Neural cell (in vitro differentiated cells): ENCODE measurements at regions not wholly inside any gene's neighbourhood (a gene's known extent, or its start where the extent isn't known, plus 50 kb on each side); places are given as distances from the start of the nearest gene placed in this dataset.

Experiments
- H2AFZ ChIP-seq: fragments of 200-600, 300-800 bp; sonication (generic), shearing (Covaris generic); 2 replicates; pipeline ENCODE4 v1.6.0; 2014; ENCODE audit warnings: low read depth, mild to moderate bottlenecking, antibody characterized with exemption, low read length, moderate library complexity
- H3F3A ChIP-seq: fragments of 200-600 bp; shearing (Covaris generic); 2 replicates; pipeline ENCODE4 v1.6.1; 2016; ENCODE audit warnings: mild to moderate bottlenecking, moderate library complexity, mixed read lengths, antibody characterized with exemption, low read length; ENCODE audit not compliant: insufficient read depth, poor library complexity, severe bottlenecking
- H3K27ac ChIP-seq: fragments of 200-600, 300-800 bp; sonication (generic), shearing (Covaris generic); 2 replicates; pipeline ENCODE4 v1.5.1; 2014; ENCODE audit warnings: mild to moderate bottlenecking, low read length, moderate library complexity
- H3K27me3 ChIP-seq: fragments of 300-800, 200-600 bp; sonication (generic), shearing (Covaris generic); 2 replicates; pipeline ENCODE4 v1.6.0; 2014; ENCODE audit warnings: mild to moderate bottlenecking, low read depth, low read length, moderate library complexity; ENCODE audit not compliant: insufficient read depth
- H3K36me3 ChIP-seq: fragments of 300-800, 200-600 bp; sonication (generic), shearing (Covaris generic); 2 replicates; pipeline ENCODE4 v1.5.1; 2014; ENCODE audit warnings: mild to moderate bottlenecking, antibody characterized with exemption, low read length, moderate library complexity; ENCODE audit not compliant: insufficient read depth
- H3K4me2 ChIP-seq: fragments of 300-800, 200-600 bp; sonication (generic), shearing (Covaris generic); 2 replicates; pipeline ENCODE4 v1.6.0; 2014; ENCODE audit warnings: mild to moderate bottlenecking, low read length
- H3K4me3 ChIP-seq: fragments of 300-800, 200-600 bp; sonication (generic), shearing (Covaris generic); 2 replicates; pipeline ENCODE4 v1.5.1; 2014; ENCODE audit warnings: mild to moderate bottlenecking, low read length, moderate library complexity
- H3K79me2 ChIP-seq: fragments of 200-600 bp; shearing (Covaris generic); replicated peaks from 2 replicates; pipeline ENCODE4 v1.6.0; 2014; ENCODE audit warnings: mild to moderate bottlenecking, low read length, moderate library complexity; ENCODE audit not compliant: insufficient read depth
- H3K9ac ChIP-seq: fragments of 300-800, 200-600 bp; sonication (generic), shearing (Covaris generic); 2 replicates; pipeline ENCODE4 v1.6.1; 2016; ENCODE audit warnings: mild to moderate bottlenecking, low read length, mixed read lengths
- H3K9me2 ChIP-seq: fragments of 200-600 bp; shearing (Covaris generic); 2 replicates; pipeline ENCODE4 v1.6.1; 2016; ENCODE audit warnings: mild to moderate bottlenecking, low read length, mixed read lengths; ENCODE audit not compliant: insufficient read depth
- H3K9me3 ChIP-seq: fragments of 200-600, 300-800 bp; sonication (generic), shearing (Covaris generic); 2 replicates; pipeline ENCODE4 v1.6.1; 2016; ENCODE audit warnings: mild to moderate bottlenecking, mixed run types, low read length, moderate library complexity, mixed read lengths
- H4K20me1 ChIP-seq: fragments of 200-600 bp; shearing (Covaris generic); 2 replicates; pipeline ENCODE4 v1.6.1; 2016; ENCODE audit warnings: mild to moderate bottlenecking, mixed run types; ENCODE audit not compliant: insufficient read depth
- CTCF ChIP-seq: fragments of 450-650 bp; IDR thresholded peaks from 2 replicates; pipeline ENCODE4 v1.5.1; 2014; ENCODE audit warnings: antibody characterized with exemption, mild to moderate bottlenecking, moderate library complexity; ENCODE audit not compliant: poor library complexity, severe bottlenecking
- EP300 ChIP-seq: fragments of 450-650 bp; conservative IDR thresholded peaks from 2 replicates; pipeline ENCODE4 v1.6.1; 2014; ENCODE audit warnings: antibody characterized with exemption, mild to moderate bottlenecking, moderate library complexity; ENCODE audit not compliant: poor library complexity, severe bottlenecking
- EZH2 ChIP-seq: fragments of 200-600, 300-800 bp; shearing (Covaris generic), sonication (generic); IDR thresholded peaks from 2 replicates; pipeline ENCODE4 v1.6.1; 2014; ENCODE audit warnings: antibody characterized with exemption, low read length, borderline replicate concordance, mild to moderate bottlenecking; ENCODE audit not compliant: insufficient read depth, poor library complexity, severe bottlenecking
- MXI1 ChIP-seq: fragments of 450-650 bp; conservative IDR thresholded peaks from 2 replicates; pipeline ENCODE4 v1.6.1; 2014; ENCODE audit warnings: antibody characterized with exemption, mild to moderate bottlenecking; ENCODE audit not compliant: poor library complexity, severe bottlenecking
- POLR2AphosphoS5 ChIP-seq: IDR thresholded peaks from 2 replicates; pipeline ENCODE4 v1.6.1; 2012
- RAD21 ChIP-seq: fragments of 450-650 bp; conservative IDR thresholded peaks from 2 replicates; pipeline ENCODE4 v1.6.1; 2014; ENCODE audit warnings: antibody characterized with exemption, mild to moderate bottlenecking, moderate library complexity
- REST ChIP-seq: IDR thresholded peaks from 2 replicates; pipeline ENCODE4 v1.6.1; 2012; ENCODE audit warnings: borderline replicate concordance
- SMC3 ChIP-seq: fragments of 450-650 bp; conservative IDR thresholded peaks from 2 replicates; pipeline ENCODE4 v1.6.1; 2014; ENCODE audit warnings: antibody characterized with exemption, mild to moderate bottlenecking, moderate library complexity; ENCODE audit not compliant: poor library complexity
- TAF1 ChIP-seq: IDR thresholded peaks from 2 replicates; pipeline ENCODE4 v1.6.1; 2012; ENCODE audit warnings: low read depth

GRCh38 chr2:57907411-57907810, 139.2 kb upstream of the VRK2 start:
- Histone ChIP-seq H2AFZ (no peak overlapping the region), H3K9me2 (no peaks in the 10 kb centered on the region), H3K4me3 (no peak overlapping the region), H3K36me3 (no peaks in the 10 kb centered on the region), H4K20me1 (no peaks in the 10 kb centered on the region), H3F3A (peaks cover 2% of the 10 kb centered on the region), H3K9me3 (no peaks in the 10 kb centered on the region), H3K79me2 (no peaks in the 10 kb centered on the region), H3K9ac (no peak overlapping the region), H3K4me2 (no peak overlapping the region), H3K27ac (no peak overlapping the region), H3K27me3 (no peaks in the 10 kb centered on the region)
- no peak for TF ChIP-seq CTCF
- no peak for TF ChIP-seq EZH2
- no peak for TF ChIP-seq RAD21
- TF ChIP-seq POLR2AphosphoS5 = no peak

GRCh38 chr2:57908736-57909161, 137.9 kb upstream of the VRK2 start:
- Histone ChIP-seq H3K36me3 (no peaks in the 10 kb centered on the region), H4K20me1 (no peaks in the 10 kb centered on the region), H3K4me2 (no peak overlapping the region), H3K79me2 (no peaks in the 10 kb centered on the region), H3K27ac (no peak overlapping the region), H2AFZ (no peak overlapping the region), H3K9me3 (no peaks in the 10 kb centered on the region), H3K4me3 (no peak overlapping the region), H3K27me3 (no peaks in the 10 kb centered on the region), H3F3A (no peaks in the 10 kb centered on the region), H3K9ac (no peak overlapping the region), H3K9me2 (no peaks in the 10 kb centered on the region)
- no peak for TF ChIP-seq EZH2
- TF ChIP-seq RAD21 = no peak
- TF ChIP-seq SMC3 = no peak
- TF ChIP-seq REST = no peak
- no peak for TF ChIP-seq POLR2AphosphoS5

- Histone ChIP-seq H3K9ac (no peak overlapping the region), H3K79me2 (no peaks in the 10 kb centered on the region), H3F3A (no peaks in the 10 kb centered on the region), H4K20me1 (no peaks in the 10 kb centered on the region), H3K4me3 (no peak overlapping the region), H2AFZ (no peak overlapping the region), H3K27ac (no peak overlapping the region), H3K36me3 (no peaks in the 10 kb centered on the region), H3K9me2 (no peaks in the 10 kb centered on the region), H3K4me2 (no peak overlapping the region), H3K9me3 (no peaks in the 10 kb centered on the region), H3K27me3 (no peaks in the 10 kb centered on the region)
- no peak for TF ChIP-seq CTCF
- TF ChIP-seq TAF1 = no peak
- TF ChIP-seq EZH2 = no peak
- TF ChIP-seq SMC3 = no peak
- TF ChIP-seq MXI1 = no peak
- no peak for TF ChIP-seq POLR2AphosphoS5
- no peak for TF ChIP-seq EP300
- TF ChIP-seq RAD21 = no peak
- TF ChIP-seq REST = no peak
Measured at GRCh38 chr2:57918126-57918525, 128.5 kb upstream of the VRK2 start.
